PC-9 (cell line): ENCODE measurements at regions not wholly inside any gene's neighbourhood (a gene's known extent, or its start where the extent isn't known, plus 50 kb on each side); places are given as distances from the start of the nearest gene placed in this dataset.

ENCODE experiments used
- CTCF ChIP-seq: fragments of 200-600 bp; sonication (generic); conservative IDR thresholded peaks from 2 replicates; pipeline ENCODE4 v1.6.1; 2017; ENCODE audit warnings: mixed run types, antibody characterized with exemption, mild to moderate bottlenecking, moderate library complexity
- EZH2 ChIP-seq: fragments of 200-600 bp; sonication (generic); IDR thresholded peaks from 2 replicates; pipeline ENCODE4 v1.8.0; 2017; ENCODE audit warnings: antibody characterized with exemption, low read depth

- TF ChIP-seq CTCF (no peak), EZH2 (no peak)
Observed at GRCh38 chr7:131010029-131010716, 276.2 kb upstream of the KLF14 start.
